GM19035 (cell line): ENCODE measurements at regions not wholly inside any gene's neighbourhood (a gene's known extent, or its start where the extent isn't known, plus 50 kb on each side); places are given as distances from the start of the nearest gene placed in this dataset.
"Not testable (repeated sequence)": the region's sequence is repeated elsewhere in the genome, so short reads cannot be mapped to it uniquely, and the experiment has no call there.

ENCODE experiments used
- ATAC-seq: cut with Tn5 transposase; IDR thresholded peaks from one replicate; pipeline ENCODE4 v1.9.1; 2021; ENCODE audit not compliant: unreplicated experiment

- no peak for ATAC-seq
Measured at GRCh38 chr5:16306812-16307211, 127.2 kb upstream of the MARCHF11 start.

- ATAC-seq = no peak
Measured at GRCh38 chr5:16304846-16305245, 125.3 kb upstream of the MARCHF11 start.

- no peak for ATAC-seq
Measured at GRCh38 chr5:16296946-16297345, 117.4 kb upstream of the MARCHF11 start.

- ATAC-seq = no peak
Measured at GRCh38 chr5:16291894-16292293, 112.3 kb upstream of the MARCHF11 start.

GRCh38 chr5:16291474-16291873 is 111.9 kb upstream of the MARCHF11 start:
- no peak for ATAC-seq

- ATAC-seq = no peak
Measured at GRCh38 chr5:16283791-16284190, 104.2 kb upstream of the MARCHF11 start.

GRCh38 chr5:16276859-16277258 is 97.3 kb upstream of the MARCHF11 start:
- ATAC-seq = not testable (repeated sequence)

GRCh38 chr5:16271851-16272250 is 92.3 kb upstream of the MARCHF11 start:
- no peak for ATAC-seq

GRCh38 chr5:16265141-16265540 is 85.5 kb upstream of the MARCHF11 start:
- ATAC-seq = no peak

GRCh38 chr5:16260000-16260399 is 80.4 kb upstream of the MARCHF11 start:
- ATAC-seq = no peak

- no peak for ATAC-seq
Measured at GRCh38 chr5:16253856-16254255, 74.3 kb upstream of the MARCHF11 start.

GRCh38 chr5:16245956-16246355 is 66.4 kb upstream of the MARCHF11 start:
- ATAC-seq = no peak

- ATAC-seq = no peak
Measured at GRCh38 chr5:16245249-16245648, 65.7 kb upstream of the MARCHF11 start.

GRCh38 chr5:16238018-16238417 is 58.4 kb upstream of the MARCHF11 start:
- no peak for ATAC-seq

GRCh38 chr5:16234598-16234997 is 55.0 kb upstream of the MARCHF11 start:
- ATAC-seq = no peak

GRCh38 chr5:16233730-16234129 is 54.1 kb upstream of the MARCHF11 start:
- no peak for ATAC-seq

- ATAC-seq = no peak
Measured at GRCh38 chr5:16229357-16229940, 49.9 kb upstream of the MARCHF11 start.
